Gastrocnemius medialis (tissue), 4 donors: ENCODE measurements at regions not wholly inside any gene's neighbourhood (a gene's known extent, or its start where the extent isn't known, plus 50 kb on each side); places are given as distances from the start of the nearest gene placed in this dataset.

Source experiments
- ATAC-seq, 2 donors: fragments of 150-250 bp; one replicate each; pipeline ENCODE4 v1.9.1; 2016
- DNase-seq, 2 donors: peaks; one replicate each; pipeline ENCODE4 v3.0.0-alpha.2; 2019
- H3K27ac ChIP-seq, 4 donors: fragments of 200-600 bp; sonication (generic); 1 replicate in 1 of 4; 2 replicates in 3 of 4; pipeline ENCODE4 v1.5.1; 2016 to 2018; ENCODE audit warnings: mild to moderate bottlenecking in 2 of 4, moderate library complexity in 1 of 4
- H3K27me3 ChIP-seq, 3 donors: fragments of 200-600 bp; sonication (generic) in 2 of 3; 1 replicate in 1 of 3; 2 replicates in 2 of 3; pipeline versions ENCODE4 v1.5.1 to v1.6.0; 2016 to 2019; ENCODE audit warnings: mild to moderate bottlenecking in 1 of 3, moderate library complexity in 1 of 3
- H3K36me3 ChIP-seq, 2 donors: fragments of 200-600 bp; sonication (generic) in 1 of 2; one replicate each; pipeline ENCODE4 v1.5.1; 2017 to 2018
- H3K4me1 ChIP-seq, 2 donors: fragments of 200-600 bp; sonication (generic) in 1 of 2; one replicate each; pipeline ENCODE4 v1.5.1; 2016 to 2017; ENCODE audit warnings: mild to moderate bottlenecking in 2 of 2
- H3K4me3 ChIP-seq, 4 donors: fragments of 200-600 bp; sonication (generic) in 3 of 4; 1 replicate in 1 of 4; 2 replicates in 3 of 4; pipeline ENCODE4 v1.5.1; 2016 to 2019; ENCODE audit warnings: mild to moderate bottlenecking in 2 of 4
- H3K9me3 ChIP-seq, 3 donors: fragments of 200-600 bp; sonication (generic) in 2 of 3; 1 replicate in 1 of 3; 2 replicates in 2 of 3; pipeline ENCODE4 v1.5.1; 2016 to 2019
- CTCF ChIP-seq, 5 experiments: fragments of 450-650 bp in 3 of 5; fragments of 200-600 bp in 2 of 5; sonication (generic) in 2 of 5; IDR thresholded peaks in 4 of 5; conservative IDR thresholded peaks in 1 of 5; 1 replicate in 4 of 5; 2 replicates in 1 of 5; pipeline ENCODE4 v1.5.1; 2016 to 2019; ENCODE audit warnings: antibody characterized with exemption in 5 of 5, mild to moderate bottlenecking in 3 of 5, moderate library complexity in 3 of 5
- POLR2A ChIP-seq, 2 donors: fragments of 450-650 bp; IDR thresholded peaks; one replicate each; pipeline ENCODE4 v1.6.1; 2017; ENCODE audit warnings: antibody characterized with exemption in 2 of 2, mild to moderate bottlenecking in 2 of 2, moderate library complexity in 2 of 2
- in situ Hi-C, 4 donors: fragments of 200-750 bp; cut with MboI; loops; one replicate each; pipeline versions ENCODE4 v1.15.0 to v1.8.0; 2017; ENCODE audit warnings: low sequenced_read_pairs in 4 of 4
- intact Hi-C: fragments of 100-400 bp; cut with DNase I; formaldehyde crosslinking; loops from one replicate; pipeline ENCODE4 v1.15.1; 2023; ENCODE audit warnings: low total_unique reads

GRCh38 chr18:37689841-37690240, 124.2 kb upstream of the CELF4 start:
- Histone ChIP-seq H3K27me3 (no peaks in the 10 kb centered on the region), H3K4me1 (no peaks in the 10 kb centered on the region), H3K9me3 (no peaks in the 10 kb centered on the region), H3K36me3 (no peaks in the 10 kb centered on the region), H3K27ac (no peak overlapping the region), H3K4me3 (no peak overlapping the region)
- ATAC-seq = no peak
- in situ Hi-C loops = no loop called here
- no peak for TF ChIP-seq POLR2A (IDR thresholded peaks at IDR 0.05)
- TF ChIP-seq CTCF (IDR thresholded peaks at IDR 0.05 in 4 of 5, conservative IDR thresholded peaks at IDR 0.05 in 1 of 5) = no peak
- intact Hi-C loops = no loop called here
- no peak for DNase-seq

- in situ Hi-C loops (no loop called here), intact Hi-C loops (no loop called here)
- DNase-seq (no peak), ATAC-seq (no peak)
- no peak overlapping the region for H3K4me3 ChIP-seq
- H3K27ac ChIP-seq = no peak overlapping the region
- no peaks in the 10 kb centered on the region for H3K4me1 ChIP-seq
- no peaks in the 10 kb centered on the region for H3K27me3 ChIP-seq
- H3K9me3 ChIP-seq = no peaks in the 10 kb centered on the region
- no peaks in the 10 kb centered on the region for H3K36me3 ChIP-seq
- TF ChIP-seq CTCF (IDR thresholded peaks at IDR 0.05 in 4 of 5, conservative IDR thresholded peaks at IDR 0.05 in 1 of 5) = no peak
- no peak for TF ChIP-seq POLR2A (IDR thresholded peaks at IDR 0.05)
Measured at GRCh38 chr18:37684590-37684989, 119.0 kb upstream of the CELF4 start.

- DNase-seq = no peak
- no peaks in the 10 kb centered on the region for H3K27me3 ChIP-seq
- ATAC-seq = no peak
- H3K36me3 ChIP-seq = no peaks in the 10 kb centered on the region
- intact Hi-C loops = no loop called here
- H3K4me3 ChIP-seq = no peak overlapping the region
- in situ Hi-C loops = no loop called here
- TF ChIP-seq CTCF (IDR thresholded peaks at IDR 0.05 in 4 of 5, conservative IDR thresholded peaks at IDR 0.05 in 1 of 5) (no peak), POLR2A (IDR thresholded peaks at IDR 0.05) (no peak)
- no peak overlapping the region for H3K27ac ChIP-seq
- no peaks in the 10 kb centered on the region for H3K9me3 ChIP-seq
- no peaks in the 10 kb centered on the region for H3K4me1 ChIP-seq
Measured at GRCh38 chr18:37684183-37684582, 118.6 kb upstream of the CELF4 start.

- Histone ChIP-seq H3K4me1 (no peaks in the 10 kb centered on the region), H3K27me3 (no peaks in the 10 kb centered on the region), H3K4me3 (no peak overlapping the region), H3K27ac (no peak overlapping the region), H3K36me3 (no peaks in the 10 kb centered on the region), H3K9me3 (no peaks in the 10 kb centered on the region)
- ATAC-seq (no peak), DNase-seq (no peak)
- TF ChIP-seq POLR2A (IDR thresholded peaks at IDR 0.05) (no peak), CTCF (IDR thresholded peaks at IDR 0.05 in 4 of 5, conservative IDR thresholded peaks at IDR 0.05 in 1 of 5) (no peak)
- in situ Hi-C loops (no loop called here), intact Hi-C loops (no loop called here)
Measured at GRCh38 chr18:37680911-37681310, 115.3 kb upstream of the CELF4 start.

- DNase-seq (no peak), ATAC-seq (no peak)
- H3K27ac ChIP-seq = no peak overlapping the region
- in situ Hi-C loops (no loop called here), intact Hi-C loops (no loop called here)
- no peak for TF ChIP-seq CTCF (IDR thresholded peaks at IDR 0.05 in 4 of 5, conservative IDR thresholded peaks at IDR 0.05 in 1 of 5)
- no peak for TF ChIP-seq POLR2A (IDR thresholded peaks at IDR 0.05)
- H3K9me3 ChIP-seq = no peaks in the 10 kb centered on the region
- no peak overlapping the region for H3K4me3 ChIP-seq
- no peaks in the 10 kb centered on the region for H3K36me3 ChIP-seq
- H3K27me3 ChIP-seq = no peaks in the 10 kb centered on the region
- no peaks in the 10 kb centered on the region for H3K4me1 ChIP-seq
Measured at GRCh38 chr18:37676276-37676675, 110.7 kb upstream of the CELF4 start.
